Body of pancreas (tissue), 4 donors: ENCODE measurements at regions not wholly inside any gene's neighbourhood (a gene's known extent, or its start where the extent isn't known, plus 50 kb on each side); places are given as distances from the start of the nearest gene placed in this dataset.

Experiments used
- ATAC-seq: fragments of 150-250 bp; one replicate; pipeline ENCODE4 v1.9.1; 2016
- DNase-seq, 4 donors: peaks; one replicate each; pipeline ENCODE4 v3.0.0-alpha.2; 2019
- H3K27ac ChIP-seq, 4 donors: fragments of 200-600 bp; sonication (generic); 1 replicate in 3 of 4; 2 replicates in 1 of 4; pipeline versions ENCODE4 v1.5.1 to v1.6.1; 2016 to 2019; ENCODE audit warnings: mild to moderate bottlenecking in 1 of 4, mixed read lengths in 1 of 4, moderate library complexity in 1 of 4
- H3K27me3 ChIP-seq, 2 donors: fragments of 200-600 bp; sonication (generic); one replicate each; pipeline ENCODE4 v1.6.0; 2016; ENCODE audit warnings: mild to moderate bottlenecking in 1 of 2
- H3K36me3 ChIP-seq, 2 donors: fragments of 200-600 bp; sonication (generic); replicated peaks in 1 of 2; 2 replicates each; pipeline ENCODE4 v1.5.1; 2016; ENCODE audit warnings: low read depth in 2 of 2; ENCODE audit not compliant: insufficient read depth in 1 of 2
- H3K4me1 ChIP-seq: fragments of 200-600 bp; sonication (generic); one replicate; pipeline ENCODE4 v1.6.0; 2016
- H3K4me3 ChIP-seq, 2 donors: fragments of 200-600 bp; sonication (generic); 1 replicate in 1 of 2; 2 replicates in 1 of 2; pipeline ENCODE4 v1.5.1; 2016 to 2019
- H3K9me3 ChIP-seq, 3 donors: fragments of 200-600 bp; sonication (generic); 1 replicate in 2 of 3; 2 replicates in 1 of 3; pipeline ENCODE4 v1.5.1; 2016
- POLR2A ChIP-seq, 3 donors: fragments of 450-650 bp; IDR thresholded peaks; one replicate each; pipeline ENCODE4 v1.6.1; 2016; ENCODE audit warnings: antibody characterized with exemption in 3 of 3, mild to moderate bottlenecking in 2 of 3
- WGBS, 2 donors: methylation state at CpG; one replicate each; pipeline ENCODE4 v1.1.5; 2017; 5-methylcytosine and 5-hydroxymethylcytosine counted together
- intact Hi-C: fragments of 100-400 bp; cut with DNase I; formaldehyde crosslinking; loops from one replicate; pipeline ENCODE4 v1.15.1; 2023
- TF ChIP-seq, protein P1 (sequence below), 7 experiments: fragments of 450-650 bp in 4 of 7; fragments of 200-600 bp in 3 of 7; sonication (generic) in 3 of 7; IDR thresholded peaks; one replicate each; pipeline ENCODE4 v1.5.1; 2016 to 2019; ENCODE audit warnings: antibody characterized with exemption in 7 of 7

DNA sequence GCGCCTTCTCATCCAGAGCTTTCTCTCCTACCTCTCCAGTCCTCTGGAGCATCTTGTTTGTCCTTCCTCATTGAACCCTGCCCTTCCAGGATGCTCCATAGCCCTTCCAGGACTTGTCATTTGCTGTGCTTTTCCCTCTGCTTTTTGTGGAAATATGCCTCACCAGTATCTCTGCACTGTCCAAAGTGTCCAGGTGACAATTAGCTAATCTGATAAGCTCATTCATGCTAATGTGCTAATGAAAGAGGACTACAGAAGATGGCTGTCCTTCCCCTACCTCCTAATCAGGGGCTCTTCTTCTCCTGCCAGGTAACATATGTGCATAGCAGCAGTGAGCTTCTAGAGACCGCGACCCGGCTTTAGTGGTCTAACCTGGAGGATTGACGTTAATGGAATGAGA, 58.4 kb upstream of the OTX2 start:
- Histone ChIP-seq H3K36me3 (no peaks in the 10 kb centered on the region), H3K9me3 (no peaks in the 10 kb centered on the region), H3K4me3 (no peak overlapping the region), H3K4me1 (no peaks in the 10 kb centered on the region), H3K27me3 (no peaks in the 10 kb centered on the region), H3K27ac (no peak overlapping the region)
- WGBS, 2 donors, result 77 to 78% methylated on average over 5 of the region's 5 CpGs
- ATAC-seq, result no peak
- DNase-seq, result no peak
- intact Hi-C loops, result no loop called here
- TF ChIP-seq POLR2A (IDR thresholded peaks at IDR 0.05), result no peak
- TF ChIP-seq, protein P1, sequence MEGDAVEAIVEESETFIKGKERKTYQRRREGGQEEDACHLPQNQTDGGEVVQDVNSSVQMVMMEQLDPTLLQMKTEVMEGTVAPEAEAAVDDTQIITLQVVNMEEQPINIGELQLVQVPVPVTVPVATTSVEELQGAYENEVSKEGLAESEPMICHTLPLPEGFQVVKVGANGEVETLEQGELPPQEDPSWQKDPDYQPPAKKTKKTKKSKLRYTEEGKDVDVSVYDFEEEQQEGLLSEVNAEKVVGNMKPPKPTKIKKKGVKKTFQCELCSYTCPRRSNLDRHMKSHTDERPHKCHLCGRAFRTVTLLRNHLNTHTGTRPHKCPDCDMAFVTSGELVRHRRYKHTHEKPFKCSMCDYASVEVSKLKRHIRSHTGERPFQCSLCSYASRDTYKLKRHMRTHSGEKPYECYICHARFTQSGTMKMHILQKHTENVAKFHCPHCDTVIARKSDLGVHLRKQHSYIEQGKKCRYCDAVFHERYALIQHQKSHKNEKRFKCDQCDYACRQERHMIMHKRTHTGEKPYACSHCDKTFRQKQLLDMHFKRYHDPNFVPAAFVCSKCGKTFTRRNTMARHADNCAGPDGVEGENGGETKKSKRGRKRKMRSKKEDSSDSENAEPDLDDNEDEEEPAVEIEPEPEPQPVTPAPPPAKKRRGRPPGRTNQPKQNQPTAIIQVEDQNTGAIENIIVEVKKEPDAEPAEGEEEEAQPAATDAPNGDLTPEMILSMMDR (IDR thresholded peaks at IDR 0.05), result no peak

DNA sequence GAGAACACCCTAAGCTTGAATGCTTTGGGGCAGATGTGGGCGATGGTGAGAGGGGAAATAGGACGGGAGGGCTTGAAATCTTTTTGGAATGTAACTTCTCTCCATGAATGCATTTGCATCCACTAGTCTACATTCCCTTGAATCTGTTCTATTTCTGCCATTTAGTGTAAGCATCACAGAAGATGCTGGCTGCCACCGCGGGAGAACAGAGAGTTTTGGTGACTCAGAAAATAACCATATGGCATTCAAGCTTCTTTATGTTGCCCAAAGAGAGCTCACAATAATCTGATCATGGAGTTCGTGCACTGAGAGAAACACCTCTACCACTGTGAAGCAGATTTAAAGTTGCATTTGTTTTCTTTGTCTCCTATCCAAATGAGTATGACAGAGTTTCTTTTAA, 52.6 kb upstream of the OTX2 start:
- no peak for ATAC-seq
- Histone ChIP-seq H3K27me3 (no peaks in the 10 kb centered on the region), H3K27ac (no peak overlapping the region), H3K4me3 (no peak overlapping the region), H3K4me1 (no peaks in the 10 kb centered on the region), H3K36me3 (no peaks in the 10 kb centered on the region), H3K9me3 (no peaks in the 10 kb centered on the region)
- TF ChIP-seq POLR2A (IDR thresholded peaks at IDR 0.05), result no peak
- TF ChIP-seq, protein P1 (IDR thresholded peaks at IDR 0.05), result no peak
- no peak for DNase-seq
- intact Hi-C loops, result no loop called here
- WGBS, 2 donors, result 53 to 69% methylated on average over 5 of the region's 5 CpGs

DNA sequence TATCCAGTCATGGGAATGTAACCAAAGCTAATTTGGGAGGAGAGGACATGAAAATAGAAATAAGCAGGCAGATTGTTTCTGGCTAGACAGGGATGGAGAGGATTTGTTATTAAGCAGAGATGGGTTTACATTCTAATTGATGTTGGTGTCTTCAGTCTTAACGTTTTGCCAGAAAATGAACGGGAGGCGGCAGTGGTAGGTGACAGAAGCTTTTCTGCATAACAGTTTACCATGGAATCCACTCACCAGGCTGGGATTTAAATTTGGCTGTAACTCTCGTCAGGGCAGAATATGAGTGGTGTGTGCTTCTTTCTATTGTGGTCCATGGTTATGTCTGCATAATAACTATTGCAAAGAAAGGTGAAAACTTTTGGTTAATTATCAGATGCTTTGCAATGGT, 50.2 kb upstream of the OTX2 start:
- 42 to 53% methylated on average over 4 of the region's 4 CpGs for WGBS, 2 donors
- no peak for ATAC-seq

More for the DNA sequence above, 50.2 kb upstream of the OTX2 start:
- TF ChIP-seq, protein P1 (IDR thresholded peaks at IDR 0.05), result no peak
- no peak for TF ChIP-seq POLR2A (IDR thresholded peaks at IDR 0.05)
- H3K4me1 ChIP-seq, result no peaks in the 10 kb centered on the region
- H3K4me3 ChIP-seq, result no peak overlapping the region
- DNase-seq, result no peak
- no peaks in the 10 kb centered on the region for H3K36me3 ChIP-seq
- H3K9me3 ChIP-seq, result no peaks in the 10 kb centered on the region
- peaks cover 0 to 6% of the 10 kb centered on the region in 2 donors for H3K27me3 ChIP-seq
- no peak overlapping the region for H3K27ac ChIP-seq
- intact Hi-C loops, result no loop called here
